GM18867 (cell line): ENCODE measurements at regions not wholly inside any gene's neighbourhood (a gene's known extent, or its start where the extent isn't known, plus 50 kb on each side); places are given as distances from the start of the nearest gene placed in this dataset.

Experiments
- ATAC-seq: cut with Tn5 transposase; IDR thresholded peaks from one replicate; pipeline ENCODE4 v1.9.1; 2021; ENCODE audit warnings: mild to moderate bottlenecking, moderate library complexity; ENCODE audit not compliant: unreplicated experiment

GRCh38 chr2:120863146-120863545, 127.5 kb downstream of the GLI2 start:
- no peak for ATAC-seq

- ATAC-seq, result no peak
Measured at GRCh38 chr2:120863661-120864320, 128.1 kb downstream of the GLI2 start.

- ATAC-seq, result no peak
Measured at GRCh38 chr2:120864981-120865380, 129.3 kb downstream of the GLI2 start.

- no peak for ATAC-seq
Measured at GRCh38 chr2:120865656-120866055, 130.0 kb downstream of the GLI2 start.

- ATAC-seq, result no peak
Measured at GRCh38 chr2:120866071-120866470, 130.4 kb downstream of the GLI2 start.

- no peak for ATAC-seq
Measured at GRCh38 chr2:120866483-120867140, 130.9 kb downstream of the GLI2 start.

GRCh38 chr2:120867290-120868241, 131.9 kb downstream of the GLI2 start:
- ATAC-seq, result no peak

- ATAC-seq, result no peak
Measured at GRCh38 chr2:120868366-120868765, 132.7 kb downstream of the GLI2 start.

GRCh38 chr2:120869036-120869729, 133.5 kb downstream of the GLI2 start:
- ATAC-seq, result no peak

- ATAC-seq, result no peak
Measured at GRCh38 chr2:120869730-120870466, 134.2 kb downstream of the GLI2 start.

- no peak for ATAC-seq
Measured at GRCh38 chr2:120870467-120870788, 134.8 kb downstream of the GLI2 start.

- no peak for ATAC-seq
Measured at GRCh38 chr2:120871016-120871635, 135.5 kb downstream of the GLI2 start.

GRCh38 chr2:120871881-120872620, 136.4 kb downstream of the GLI2 start:
- ATAC-seq, result no peak

- ATAC-seq, result no peak
Measured at GRCh38 chr2:120873958-120874887, 138.6 kb downstream of the GLI2 start.

GRCh38 chr2:120874888-120875275, 139.2 kb downstream of the GLI2 start:
- ATAC-seq, result no peak

- ATAC-seq, result no peak
Measured at GRCh38 chr2:120875431-120875830, 139.8 kb downstream of the GLI2 start.

- no peak for ATAC-seq
Measured at GRCh38 chr2:120876526-120877280, 141.0 kb downstream of the GLI2 start.

GRCh38 chr2:120877409-120877808, 141.7 kb downstream of the GLI2 start:
- no peak for ATAC-seq
